ENCODE measurements at regions not wholly inside any gene's neighbourhood (a gene's known extent, or its start where the extent isn't known, plus 50 kb on each side); places are given as distances from the start of the nearest gene placed in this dataset.

- Mint-ChIP-seq H3K4me1 (no peaks in the 10 kb centered on the region), H3K9me3 (peaks cover 0 to 4% (median 0%) of the 10 kb centered on the region in 7 donors), H3K27ac (no peak overlapping the region), H3K36me3 (no peaks in the 10 kb centered on the region), H3K4me3 (no peak overlapping the region), H3K27me3 (ENCODE audit: low read depth in 3 of 3) (peaks cover 4 to 16% (median 8%) of the 10 kb centered on the region in 3 donors)
- H3K4me1 ChIP-seq (ENCODE audit: control insufficient read depth in 1 of 2, insufficient read depth in 2 of 2, low read length in 2 of 2), result no peaks in the 10 kb centered on the region
- no peaks in the 10 kb centered on the region for H3K9me3 ChIP-seq (replicated peaks in 1 of 2; ENCODE audit: control insufficient read depth in 1 of 2, insufficient read depth in 1 of 2, low read length in 2 of 2)
- no peaks in the 10 kb centered on the region for H3K79me2 ChIP-seq (ENCODE audit: insufficient read depth, low read length)
- TF ChIP-seq CTCF (IDR thresholded peaks at IDR 0.05), result no peak
- H3K27me3 ChIP-seq (ENCODE audit: control insufficient read depth in 2 of 2, insufficient read depth in 2 of 2, low read length in 2 of 2), result no peaks in the 10 kb centered on the region
- no peak overlapping the region for H3K4me3 ChIP-seq (replicated peaks in 1 of 3; ENCODE audit: low read depth in 2 of 3, low read length in 3 of 3)
- H3K36me3 ChIP-seq (replicated peaks in 1 of 2; ENCODE audit: control insufficient read depth in 1 of 2, insufficient read depth in 2 of 2, low read length in 2 of 2), result no peaks in the 10 kb centered on the region
- H3K4me2 ChIP-seq (replicated peaks; ENCODE audit: extremely low read depth, low read length, poor library complexity, severe bottlenecking), result no peak overlapping the region
- intact Hi-C loops (cut with micrococcal nuclease), result no loop called here
- H4K20me1 ChIP-seq (ENCODE audit: insufficient read depth, low read length), result no peaks in the 10 kb centered on the region
- WGBS (ENCODE audit: insufficient coverage), result 82% methylated on average over 9 of the region's 10 CpGs
- no peak overlapping the region for H3K27ac ChIP-seq (ENCODE audit: low read depth in 1 of 2, low read length in 2 of 2)
- no peak overlapping the region for H2AFZ ChIP-seq (ENCODE audit: insufficient read depth, low read depth, low read length, poor library complexity, severe bottlenecking)
- DNase-seq, result no peak
- H3K9ac ChIP-seq (ENCODE audit: insufficient read depth, low read length, poor library complexity, severe bottlenecking), result no peak overlapping the region
Observed at GRCh38 chr3:127389420-127389819, 101.6 kb upstream of the PRR20G start.

- no peaks in the 10 kb centered on the region for H3K36me3 ChIP-seq (replicated peaks in 1 of 2; ENCODE audit: control insufficient read depth in 1 of 2, insufficient read depth in 2 of 2, low read length in 2 of 2)
- H3K36me3 Mint-ChIP-seq, result no peaks in the 10 kb centered on the region
- H3K79me2 ChIP-seq (ENCODE audit: insufficient read depth, low read length), result no peaks in the 10 kb centered on the region
- H3K27ac Mint-ChIP-seq, result no peak overlapping the region
- no peak overlapping the region for H3K4me3 ChIP-seq (replicated peaks in 1 of 3; ENCODE audit: low read depth in 2 of 3, low read length in 3 of 3)
- no peaks in the 10 kb centered on the region for H3K4me1 ChIP-seq (ENCODE audit: control insufficient read depth in 1 of 2, insufficient read depth in 2 of 2, low read length in 2 of 2)
- WGBS (ENCODE audit: insufficient coverage), result 89% methylated on average over 9 of the region's 9 CpGs
- peaks cover 0 to 4% (median 1%) of the 10 kb centered on the region in 7 donors for H3K9me3 Mint-ChIP-seq
- H3K9ac ChIP-seq (ENCODE audit: insufficient read depth, low read length, poor library complexity, severe bottlenecking), result no peak overlapping the region
- H3K27me3 Mint-ChIP-seq (ENCODE audit: low read depth in 3 of 3), result peaks cover 7 to 15% (median 9%) of the 10 kb centered on the region in 3 donors
- H3K9me3 ChIP-seq (replicated peaks in 1 of 2; ENCODE audit: control insufficient read depth in 1 of 2, insufficient read depth in 1 of 2, low read length in 2 of 2), result no peaks in the 10 kb centered on the region
- no peaks in the 10 kb centered on the region for H3K27me3 ChIP-seq (ENCODE audit: control insufficient read depth in 2 of 2, insufficient read depth in 2 of 2, low read length in 2 of 2)
- no peak overlapping the region for H3K27ac ChIP-seq (ENCODE audit: low read depth in 1 of 2, low read length in 2 of 2)
- H3K4me3 Mint-ChIP-seq, result no peak overlapping the region
- no peak for TF ChIP-seq CTCF (IDR thresholded peaks at IDR 0.05)
- H4K20me1 ChIP-seq (ENCODE audit: insufficient read depth, low read length), result no peaks in the 10 kb centered on the region
- no peak overlapping the region for H3K4me2 ChIP-seq (replicated peaks; ENCODE audit: extremely low read depth, low read length, poor library complexity, severe bottlenecking)
- no peak overlapping the region for H2AFZ ChIP-seq (ENCODE audit: insufficient read depth, low read depth, low read length, poor library complexity, severe bottlenecking)
- no peaks in the 10 kb centered on the region for H3K4me1 Mint-ChIP-seq
- DNase-seq, result no peak
- intact Hi-C loops (cut with micrococcal nuclease), result no loop called here
Observed at GRCh38 chr3:127388427-127388826, 100.6 kb upstream of the PRR20G start.
